Right cardiac atrium (tissue), 5 donors: ENCODE measurements at regions not wholly inside any gene's neighbourhood (a gene's known extent, or its start where the extent isn't known, plus 50 kb on each side); places are given as distances from the start of the nearest gene placed in this dataset.

Experiments used
- ATAC-seq, 2 donors: fragments of 200-7000 bp; cut with Tn5 transposase; one replicate each; pipeline versions ENCODE4 v1.8.0 to v1.9.1; 2020; ENCODE audit warnings: moderate library complexity in 2 of 2, mild to moderate bottlenecking in 1 of 2
- DNase-seq, 3 donors: peaks; one replicate each; pipeline ENCODE4 v3.0.0-alpha.2; 2020
- H3K27ac ChIP-seq: one replicate; pipeline ENCODE4 v1.5.1; 2013; ENCODE audit warnings: mild to moderate bottlenecking, low read length, control low read depth, moderate library complexity
- H3K27me3 ChIP-seq: one replicate; pipeline ENCODE4 v1.6.1; 2013; ENCODE audit not compliant: control insufficient read depth, insufficient read depth
- H3K4me1 ChIP-seq: one replicate; pipeline ENCODE4 v1.6.1; 2013; ENCODE audit warnings: low read length; ENCODE audit not compliant: control insufficient read depth, insufficient read depth
- H3K4me3 ChIP-seq: one replicate; pipeline ENCODE4 v1.5.1; 2013; ENCODE audit warnings: low read length, control low read depth
- H3K9me3 ChIP-seq: one replicate; pipeline ENCODE4 v1.6.1; 2013; ENCODE audit warnings: low read length; ENCODE audit not compliant: control insufficient read depth
- WGBS: extraction: QIAGEN DNeasy Blood & Tissue Kit; methylation state at CpG from one replicate; pipeline ENCODE4 v1.1.7; 2013; 5-methylcytosine and 5-hydroxymethylcytosine counted together
- intact Hi-C, 4 donors: fragments of 100-400 bp; cut with DNase I; formaldehyde crosslinking; loops; one replicate each; pipeline versions ENCODE4 v1.11.0 to v1.14.0; 2022 to 2023
- donor health status: healthy with polysubstance abuse.
- donor health status: DM: no; HTN: yes; CAD: no.
- donor health status: DM: no; HTN: no; CAD: no.
- donor health status: DM: no; HTN: yes; CAD: no; lungs with severe emphysema.
- donor health status: DM: yes; HTN: yes; CAD: no.

- ATAC-seq: peak in 1 of 2 donors; percentile 47
- Histone ChIP-seq H3K4me3 (no peak overlapping the region), H3K27me3 (no peaks in the 10 kb centered on the region), H3K9me3 (no peaks in the 10 kb centered on the region), H3K4me1 (no peaks in the 10 kb centered on the region), H3K27ac (no peak overlapping the region)
- intact Hi-C loops: loop anchor here in 2 of 4 donors (10.0 kb wide), 2 partner anchors 148 to 362 kb away; no protein-coding TSS in a partner anchor
- 80% methylated on average over 4 of the region's 4 CpGs for WGBS
- DNase-seq: peak; percentile 52 to 73 (median 66)
Measured at GRCh38 chr2:43123028-43123427, 103.4 kb downstream of the ZFP36L2 start.

DNA sequence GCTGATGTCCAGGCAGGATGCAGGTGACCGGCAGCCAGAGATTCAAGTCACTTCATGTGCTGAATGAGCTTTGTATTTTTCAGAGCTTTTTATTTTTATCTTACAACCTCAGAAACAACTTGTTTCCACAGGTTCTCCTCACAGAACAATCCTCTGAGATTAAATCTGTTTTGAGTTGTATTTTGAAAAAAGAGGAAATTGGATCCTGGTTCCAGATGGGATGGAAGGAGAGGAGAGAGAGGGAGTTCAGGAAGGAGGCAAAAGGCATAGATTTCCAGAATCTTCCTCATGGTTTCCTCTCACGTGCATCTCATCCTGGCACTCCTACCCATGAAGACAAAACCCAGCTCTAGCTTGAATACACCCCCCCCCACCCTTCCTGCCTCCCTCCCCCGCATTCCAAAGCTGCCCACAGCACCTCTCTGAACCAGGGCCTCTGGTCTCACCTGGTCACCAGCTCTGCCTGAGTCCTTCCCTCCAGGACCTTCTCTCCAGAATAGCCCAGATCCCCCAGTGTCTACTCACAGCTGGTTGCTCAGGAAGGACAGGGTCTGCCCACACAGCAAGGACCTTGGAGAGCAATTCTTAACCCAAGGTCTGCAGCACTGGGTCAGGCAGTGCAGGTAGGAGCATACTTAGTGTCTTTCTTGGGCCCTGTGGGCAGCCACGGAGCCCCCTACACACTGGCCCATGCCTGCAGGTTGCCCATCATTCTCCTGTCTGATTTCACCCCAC is 104.7 kb downstream of the ZFP36L2 start:
- H3K4me1 ChIP-seq: no peaks in the 10 kb centered on the region
- whole genome bisulfite sequencing: 83% methylated on average over 4 of the region's 4 CpGs
- no peak overlapping the region for H3K4me3 ChIP-seq
- no peaks in the 10 kb centered on the region for H3K27me3 ChIP-seq
- H3K27ac ChIP-seq: no peak overlapping the region
- DNase-seq: no peak
- intact Hi-C loops: loop anchor here in 2 of 4 donors (10.0 kb wide), 2 partner anchors 147 to 363 kb away; no protein-coding TSS in a partner anchor
- no peak for ATAC-seq
- no peaks in the 10 kb centered on the region for H3K9me3 ChIP-seq

DNA sequence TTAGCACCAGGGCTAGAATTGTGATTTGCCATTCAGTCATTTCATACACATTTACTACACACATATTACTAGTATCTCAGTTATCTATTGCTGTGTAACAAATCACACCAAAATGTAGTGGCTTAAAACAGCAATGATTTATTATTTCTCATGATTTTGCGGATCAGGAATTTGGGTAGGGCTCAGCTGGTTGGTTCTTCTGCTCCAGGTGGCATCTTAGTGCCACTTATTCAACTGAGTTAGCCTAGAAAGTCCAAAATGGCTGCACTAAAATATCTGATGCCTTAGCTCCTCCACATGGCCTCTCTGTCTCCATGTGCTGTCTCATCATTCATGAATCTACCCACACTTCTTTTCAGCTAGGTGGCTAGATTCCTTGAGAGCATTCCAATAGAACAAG is 107.1 kb downstream of the ZFP36L2 start:
- 100% methylated on average over 1 of the region's 1 CpG for WGBS
- ATAC-seq: no peak
- Histone ChIP-seq H3K4me3 (no peak overlapping the region), H3K27ac (no peak overlapping the region), H3K4me1 (no peaks in the 10 kb centered on the region), H3K27me3 (no peaks in the 10 kb centered on the region), H3K9me3 (no peaks in the 10 kb centered on the region)
- intact Hi-C loops: no loop called here
- DNase-seq: no peak

DNA sequence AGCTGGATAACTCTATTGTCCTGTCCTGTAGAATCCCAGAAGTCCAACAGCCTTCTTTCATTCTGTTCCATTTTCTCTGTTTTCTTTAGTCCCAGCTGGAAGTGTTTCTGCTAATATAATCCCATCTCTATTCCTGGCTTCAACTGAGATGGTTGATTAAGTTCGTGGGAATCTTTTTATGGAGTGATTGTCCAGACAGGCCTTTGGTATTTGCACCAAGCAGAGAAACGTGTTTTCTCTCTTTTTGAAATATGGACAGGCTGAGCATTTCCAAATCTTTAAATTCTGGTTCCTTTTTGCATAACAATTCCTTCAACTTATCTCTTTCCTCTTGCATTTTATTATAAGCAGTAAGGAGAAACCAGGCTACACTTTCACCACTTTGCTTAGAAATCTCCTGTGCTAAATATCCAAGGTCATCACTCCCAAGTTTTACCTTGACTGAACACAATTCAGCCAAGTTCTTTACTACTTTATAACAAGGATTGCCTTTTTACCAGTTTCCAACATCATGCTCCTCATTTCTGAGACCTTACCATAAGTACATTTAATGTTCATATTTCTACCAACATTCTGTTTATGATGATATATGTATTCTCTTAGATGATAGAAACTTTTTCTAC is 108.8 kb downstream of the ZFP36L2 start:
- H3K9me3 ChIP-seq: no peaks in the 10 kb centered on the region
- H3K4me3 ChIP-seq: no peak overlapping the region
- 43% methylated on average over 2 of the region's 2 CpGs for WGBS
- H3K4me1 ChIP-seq: no peaks in the 10 kb centered on the region
- no peak overlapping the region for H3K27ac ChIP-seq
- ATAC-seq: no peak
- H3K27me3 ChIP-seq: no peaks in the 10 kb centered on the region
- DNase-seq: no peak
- intact Hi-C loops: no loop called here

GRCh38 chr2:43116988-43117387 is 109.4 kb downstream of the ZFP36L2 start:
- intact Hi-C loops: no loop called here
- 91% methylated on average over 3 of the region's 3 CpGs for WGBS
- ATAC-seq (no peak), DNase-seq (no peak)
- no peak overlapping the region for H3K4me3 ChIP-seq
- H3K9me3 ChIP-seq: no peaks in the 10 kb centered on the region
- H3K27ac ChIP-seq: no peak overlapping the region
- H3K27me3 ChIP-seq: no peaks in the 10 kb centered on the region
- H3K4me1 ChIP-seq: no peaks in the 10 kb centered on the region

DNA sequence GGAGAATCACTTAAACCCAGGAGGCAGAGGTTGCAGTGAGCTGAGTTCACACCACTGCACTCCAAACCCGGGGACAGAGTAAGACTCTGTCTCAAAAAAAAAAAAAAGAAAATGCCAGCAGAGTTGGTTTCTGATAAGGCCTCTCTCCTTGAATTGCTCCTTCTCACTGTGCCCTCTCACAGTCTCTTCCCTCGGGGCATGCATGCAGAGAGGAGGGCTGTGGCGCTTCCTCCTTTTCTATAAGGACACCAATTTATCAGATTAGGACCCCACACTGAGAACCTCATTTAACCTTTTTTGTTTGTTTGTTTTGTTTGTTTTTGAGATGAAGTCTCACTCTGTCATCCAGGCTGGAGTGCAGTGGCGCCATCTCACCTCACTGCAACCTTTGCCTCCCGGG is 110.5 kb downstream of the ZFP36L2 start:
- Histone ChIP-seq H3K4me3 (no peak overlapping the region), H3K27me3 (no peaks in the 10 kb centered on the region), H3K4me1 (no peaks in the 10 kb centered on the region), H3K27ac (no peak overlapping the region), H3K9me3 (no peaks in the 10 kb centered on the region)
- intact Hi-C loops: no loop called here
- DNase-seq (no peak), ATAC-seq (no peak)
- WGBS: 85% methylated on average over 5 of the region's 5 CpGs

DNA sequence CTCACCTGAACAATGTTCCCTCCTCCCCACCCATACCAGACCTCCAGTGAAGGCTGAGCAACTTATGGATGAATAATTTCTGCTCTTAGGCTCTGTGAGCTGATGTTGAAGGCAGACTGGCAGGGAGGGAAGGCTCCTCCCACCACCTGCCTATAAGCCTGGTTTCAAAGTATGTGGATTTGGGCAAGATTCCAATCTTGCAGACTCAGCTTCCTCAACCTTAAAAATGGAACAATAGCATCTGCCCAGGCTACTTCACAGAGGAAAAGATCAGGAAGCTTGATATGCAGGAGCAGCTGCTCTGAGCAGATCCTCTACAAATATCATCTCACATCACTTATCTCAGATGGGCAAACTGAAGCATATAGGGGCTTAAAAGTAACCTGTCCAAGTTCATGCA is 112.2 kb downstream of the ZFP36L2 start:
- intact Hi-C loops: no loop called here
- ATAC-seq (peak in 1 of 2 donors; percentile 23), DNase-seq (no peak)
- Histone ChIP-seq H3K4me3 (no peak overlapping the region), H3K27ac (no peak overlapping the region), H3K27me3 (no peaks in the 10 kb centered on the region), H3K4me1 (peaks cover 5% of the 10 kb centered on the region), H3K9me3 (no peaks in the 10 kb centered on the region)

DNA sequence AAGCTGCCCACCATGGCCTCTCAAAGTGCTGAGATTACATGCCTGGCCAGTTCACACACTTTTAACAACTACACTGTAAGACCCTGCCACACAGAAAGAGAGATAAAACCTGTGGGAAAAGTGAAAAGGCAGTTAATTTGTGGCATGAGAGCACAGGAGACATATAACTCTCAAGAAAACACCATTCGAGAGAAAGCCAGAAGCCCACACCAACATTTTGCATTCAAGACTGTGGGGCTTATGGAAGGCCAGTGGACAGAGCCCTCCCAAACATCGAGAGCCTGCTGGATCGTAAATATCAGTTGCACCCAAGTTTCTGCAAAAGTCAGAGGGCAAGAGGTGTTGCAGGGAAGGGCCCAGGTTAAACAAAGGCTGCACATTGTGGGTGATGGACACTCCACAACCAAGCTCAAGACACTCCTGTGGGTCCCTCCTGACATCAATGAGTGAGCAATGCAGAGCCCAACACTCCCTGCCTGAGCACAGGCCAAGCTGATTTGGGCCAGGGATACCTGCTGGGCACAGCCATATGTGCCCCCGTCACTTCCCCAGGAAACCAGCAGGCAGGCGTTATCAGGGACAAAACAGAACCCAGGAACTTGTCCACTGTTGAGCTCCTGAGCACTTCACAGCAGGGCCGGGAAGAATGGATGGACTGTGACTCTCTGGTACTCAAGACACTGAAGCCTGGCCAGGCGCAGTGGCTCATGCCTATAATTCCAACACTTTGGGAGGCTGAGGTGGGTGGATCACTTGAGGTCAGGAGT is 114.4 kb downstream of the ZFP36L2 start:
- intact Hi-C loops: no loop called here
- Histone ChIP-seq H3K27ac (no peak overlapping the region), H3K27me3 (no peaks in the 10 kb centered on the region)

GRCh38 chr2:43110442-43110871 is 115.9 kb downstream of the ZFP36L2 start:
- 25% methylated on average over 10 of the region's 10 CpGs for WGBS
- no peaks in the 10 kb centered on the region for H3K27me3 ChIP-seq
- peak; percentile 68 to 70 for ATAC-seq
- peaks cover 18% of the 10 kb centered on the region for H3K4me1 ChIP-seq
- no peak overlapping the region for H3K4me3 ChIP-seq
- H3K9me3 ChIP-seq: no peaks in the 10 kb centered on the region
- peak overlapping the region; percentile 33 for H3K27ac ChIP-seq
- intact Hi-C loops: no loop called here
- DNase-seq: peak; percentile 60 to 84 (median 83)

More for the DNA sequence above, 114.4 kb downstream of the ZFP36L2 start:
- 86% methylated on average over 7 of the region's 7 CpGs for WGBS
- peaks cover 9% of the 10 kb centered on the region for H3K4me1 ChIP-seq
- no peaks in the 10 kb centered on the region for H3K9me3 ChIP-seq
- no peak overlapping the region for H3K4me3 ChIP-seq
- ATAC-seq (no peak), DNase-seq (no peak)

DNA sequence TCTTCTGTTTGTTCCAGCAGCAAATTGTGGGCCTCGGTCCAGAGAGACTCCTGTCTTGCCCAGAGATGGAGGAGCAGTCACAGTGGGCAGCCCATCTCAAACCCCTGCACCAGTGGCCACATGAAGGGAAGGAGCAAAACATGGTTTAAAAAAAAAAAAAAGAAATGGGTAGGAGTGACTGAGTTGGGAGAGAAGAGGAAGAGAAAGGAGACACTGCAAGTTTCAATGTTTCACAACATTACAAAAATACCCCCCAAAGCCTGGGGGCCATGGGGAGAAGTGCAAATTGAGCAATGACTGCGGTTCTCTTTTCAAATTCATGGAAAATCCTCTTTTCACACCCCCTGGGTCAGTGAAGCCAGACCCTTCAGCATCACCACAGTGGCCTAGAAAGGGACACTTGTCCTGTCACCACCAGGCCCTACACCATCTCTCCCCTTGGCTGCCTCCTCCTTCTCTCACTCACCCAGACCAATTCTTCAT is 117.1 kb downstream of the ZFP36L2 start:
- Histone ChIP-seq H3K4me1 (peaks cover 18% of the 10 kb centered on the region), H3K27me3 (no peaks in the 10 kb centered on the region), H3K27ac (peak overlapping the region; percentile 65), H3K9me3 (no peaks in the 10 kb centered on the region), H3K4me3 (no peak overlapping the region)
- 49% methylated on average over 2 of the region's 2 CpGs for WGBS
- intact Hi-C loops: loop anchor here in 2 of 4 donors (10.0 kb wide), 2 partner anchors 75 to 115 kb away; partner anchors contain the start of gene ZFP36L2 (in 1 of the 2)
- ATAC-seq (peak in 1 of 2 donors; percentile 6), DNase-seq (peak in 1 of 3 donors; percentile 60)
